A549 (cell line): ENCODE measurements at regions not wholly inside any gene's neighbourhood (a gene's known extent, or its start where the extent isn't known, plus 50 kb on each side); places are given as distances from the start of the nearest gene placed in this dataset.

Experiments
- ATAC-seq, 2 experiments: fragments of 200-7000 bp in 1 of 2; fragments of >200 bp in 1 of 2; cut with Nextera tagmentation in 1 of 2; cut with Tn5 transposase in 1 of 2; 3 replicates each; pipeline versions ENCODE4 v1.8.0 to v1.9.1; 2018 to 2020; ENCODE audit warnings: mild to moderate bottlenecking in 1 of 2, moderate library complexity in 1 of 2
- CTCF ChIA-PET: fragments of 300-600 bp; sonication (Branson Sonifier 250); formaldehyde crosslinking; extraction: SDS; loops from one replicate; lab custom pipeline; 2021; ENCODE audit warnings: antibody characterized with exemption, inconsistent platforms; lab: Yijun Ruan, JAX
- POLR2A ChIA-PET: fragments of 350-600 bp; formaldehyde crosslinking; extraction: SDS; loops from one replicate; lab custom pipeline; 2021; ENCODE audit warnings: antibody characterized with exemption, inconsistent platforms; lab: Yijun Ruan, JAX
- DNase-seq, 2 experiments: peaks; one replicate each; pipeline versions ENCODE4 v3.0.0 to v3.0.0-alpha.2; 2011 to 2016; ENCODE audit warnings: low read depth in 1 of 2, low spot score in 1 of 2
- FAIRE-seq: peaks from 2 replicates; lab custom pipeline; 2011; peaks lifted over from hg19 to GRCh38; lab: Jason Lieb, UNC
- H3K27ac ChIP-seq, 2 experiments: fragments of >200 bp; sonication (Bioruptor Twin); formaldehyde crosslinking; 3 replicates each; pipeline ENCODE4 v1.5.1; 2016 to 2017
- H3K4me1 ChIP-seq: fragments of >200 bp; sonication (Bioruptor Twin); formaldehyde crosslinking; 3 replicates; pipeline ENCODE4 v1.6.1; 2016
- H3K4me2 ChIP-seq: fragments of >200 bp; sonication (Bioruptor Twin); formaldehyde crosslinking; 3 replicates; pipeline ENCODE4 v1.6.1; 2016
- H3K4me3 ChIP-seq: fragments of >200 bp; sonication (Bioruptor Twin); formaldehyde crosslinking; 3 replicates; pipeline ENCODE4 v1.5.1; 2016
- H3K9me3 ChIP-seq: fragments of >200 bp; sonication (Bioruptor Twin); formaldehyde crosslinking; 3 replicates; pipeline ENCODE4 v1.6.1; 2016
- BHLHE40 ChIP-seq: IDR thresholded peaks from 2 replicates; pipeline ENCODE4 v1.6.1; 2012; ENCODE audit warnings: low read depth, low read length, inconsistent platforms
- CHD4 ChIP-seq: fragments of 200-600 bp; sonication (generic); IDR thresholded peaks from 2 replicates; pipeline ENCODE4 v1.6.1; 2016; ENCODE audit warnings: antibody characterized with exemption, mild to moderate bottlenecking, borderline replicate concordance
- EHF ChIP-seq: fragments of 250-450 bp; sonication (Bioruptor Pico); IDR thresholded peaks from 2 replicates; pipeline ENCODE4 v1.5.0; 2020; ENCODE audit warnings: mild to moderate bottlenecking
- ESRRA ChIP-seq: fragments of 150-350 bp; IDR thresholded peaks from 2 replicates; pipeline ENCODE4 v1.6.1; 2014; ENCODE audit warnings: mild to moderate bottlenecking, low read length, borderline replicate concordance
- FOSB ChIP-seq: fragments of 250-450 bp; sonication (Bioruptor Pico); IDR thresholded peaks from 2 replicates; pipeline ENCODE4 v1.5.0; 2020; ENCODE audit warnings: mild to moderate bottlenecking, moderate library complexity
- FOXS1 ChIP-seq: fragments of 250-450 bp; sonication (Bioruptor Pico); IDR thresholded peaks from 2 replicates; pipeline ENCODE4 v1.5.0; 2020; ENCODE audit warnings: mild to moderate bottlenecking, moderate library complexity
- HEYL ChIP-seq: fragments of 250-450 bp; sonication (Bioruptor Pico); IDR thresholded peaks from 2 replicates; pipeline ENCODE4 v1.8.0; 2021; ENCODE audit warnings: mild to moderate bottlenecking, moderate library complexity
- HOXA7 ChIP-seq: fragments of 250-450 bp; sonication (Bioruptor Pico); IDR thresholded peaks from 2 replicates; pipeline ENCODE4 v1.5.0; 2020; ENCODE audit warnings: mild to moderate bottlenecking, moderate library complexity
- HOXB13 ChIP-seq: fragments of 250-450 bp; sonication (Bioruptor Pico); IDR thresholded peaks from 2 replicates; pipeline ENCODE4 v1.5.0; 2020; ENCODE audit warnings: low read depth, mild to moderate bottlenecking, moderate library complexity
- HOXB5 ChIP-seq: fragments of 250-450 bp; sonication (Bioruptor Pico); IDR thresholded peaks from 2 replicates; pipeline ENCODE4 v1.5.0; 2020; ENCODE audit warnings: mild to moderate bottlenecking, moderate library complexity
- JUNB ChIP-seq: fragments of >200 bp; sonication (Bioruptor Twin); formaldehyde crosslinking; IDR thresholded peaks from 2 replicates; pipeline ENCODE4 v1.6.1; 2016
- KDM1A ChIP-seq: fragments of 200-600 bp; sonication (generic); IDR thresholded peaks from 2 replicates; pipeline ENCODE4 v1.6.1; 2016; ENCODE audit warnings: low read depth, mild to moderate bottlenecking
- KDM5A ChIP-seq: fragments of 200-600 bp; sonication (generic); IDR thresholded peaks from 2 replicates; pipeline ENCODE4 v1.6.1; 2016; ENCODE audit warnings: antibody characterized with exemption, mild to moderate bottlenecking
- MAFK ChIP-seq: fragments of 450-650 bp; IDR thresholded peaks from 2 replicates; pipeline ENCODE4 v1.6.1; 2014; ENCODE audit not compliant: partially characterized antibody
- NFE2L2 ChIP-seq: fragments of 150-350 bp; conservative IDR thresholded peaks from 2 replicates; pipeline ENCODE4 v1.6.1; 2014; ENCODE audit warnings: low read length
- NPAS2 ChIP-seq: fragments of 250-450 bp; sonication (Bioruptor Pico); IDR thresholded peaks from 2 replicates; pipeline ENCODE4 v1.8.0; 2022; ENCODE audit warnings: mild to moderate bottlenecking, moderate library complexity, borderline replicate concordance
- PHF8 ChIP-seq: fragments of 200-600 bp; sonication (generic); IDR thresholded peaks from 2 replicates; pipeline ENCODE4 v1.6.1; 2016; ENCODE audit warnings: low read depth, mild to moderate bottlenecking, antibody characterized with exemption, moderate library complexity, borderline replicate concordance
- POLR2A ChIP-seq: IDR thresholded peaks from 2 replicates; pipeline ENCODE4 v1.6.1; 2012; ENCODE audit warnings: mild to moderate bottlenecking, low read length
- SMC3 ChIP-seq: fragments of >200 bp; sonication (Bioruptor Twin); formaldehyde crosslinking; IDR thresholded peaks from 3 replicates; pipeline ENCODE4 v1.6.1; 2018; ENCODE audit warnings: inconsistent platforms
- SREBF2 ChIP-seq: fragments of 450-650 bp; IDR thresholded peaks from 2 replicates; pipeline ENCODE4 v1.6.1; 2014; ENCODE audit warnings: mild to moderate bottlenecking, moderate library complexity
- TFCP2L1 ChIP-seq: fragments of 250-450 bp; sonication (Bioruptor Pico); IDR thresholded peaks from 2 replicates; pipeline ENCODE4 v1.5.0; 2021; ENCODE audit warnings: mild to moderate bottlenecking
- TP53 ChIP-seq: fragments of 250-450 bp; sonication (Bioruptor Pico); IDR thresholded peaks from 2 replicates; pipeline ENCODE4 v1.5.0; 2021; ENCODE audit warnings: mild to moderate bottlenecking, moderate library complexity
- ZFP36 ChIP-seq: fragments of 450-650 bp; IDR thresholded peaks from 2 replicates; pipeline ENCODE4 v1.6.1; 2014; ENCODE audit warnings: borderline replicate concordance; ENCODE audit not compliant: partially characterized antibody
- WGBS: methylation state at CpG from one replicate; pipeline ENCODE4 v1.1.6; 2017; ENCODE audit errors: missing lambda C conversion rate; 5-methylcytosine and 5-hydroxymethylcytosine counted together
- TF ChIP-seq, protein P1 (sequence below): fragments of 450-650 bp; IDR thresholded peaks from 2 replicates; pipeline ENCODE4 v1.6.1; 2014; ENCODE audit warnings: antibody characterized with exemption
- TF ChIP-seq, protein P2 (sequence below): fragments of >200 bp; sonication (Bioruptor Twin); formaldehyde crosslinking; IDR thresholded peaks from 3 replicates; pipeline ENCODE4 v1.5.1; 2016

DNA sequence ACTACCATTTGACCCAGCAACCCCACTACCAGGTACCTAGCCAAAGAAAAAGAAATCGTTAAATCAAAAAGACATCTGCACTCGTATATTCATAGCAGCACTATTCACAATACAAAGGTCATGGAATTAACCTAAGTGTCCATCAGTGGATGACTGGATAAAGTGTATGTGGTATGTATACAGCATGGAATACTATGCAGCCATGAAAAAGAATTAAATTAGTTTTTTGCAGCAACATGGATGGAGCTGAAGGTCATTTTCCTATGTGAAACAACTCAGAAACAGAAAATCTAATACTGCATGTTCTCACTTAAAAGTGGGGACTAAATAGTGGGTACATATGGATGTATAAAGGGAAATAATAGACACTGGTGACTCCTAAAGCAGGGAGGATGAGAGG lies 175.2 kb downstream of the ZIC4 start:
- Histone ChIP-seq H3K27ac (no peak overlapping the region), H3K4me2 (no peak overlapping the region), H3K4me1 (no peaks in the 10 kb centered on the region), H3K4me3 (no peak overlapping the region), H3K9me3 (no peaks in the 10 kb centered on the region)
- FAIRE-seq (no peak), ATAC-seq (no peak), DNase-seq (no peak)
- 51% methylated on average over 2 of the region's 2 CpGs for WGBS
- TF ChIP-seq NPAS2, result no peak
- ChIA-PET CTCF (no interaction called here), POLR2A (no interaction called here)

DNA sequence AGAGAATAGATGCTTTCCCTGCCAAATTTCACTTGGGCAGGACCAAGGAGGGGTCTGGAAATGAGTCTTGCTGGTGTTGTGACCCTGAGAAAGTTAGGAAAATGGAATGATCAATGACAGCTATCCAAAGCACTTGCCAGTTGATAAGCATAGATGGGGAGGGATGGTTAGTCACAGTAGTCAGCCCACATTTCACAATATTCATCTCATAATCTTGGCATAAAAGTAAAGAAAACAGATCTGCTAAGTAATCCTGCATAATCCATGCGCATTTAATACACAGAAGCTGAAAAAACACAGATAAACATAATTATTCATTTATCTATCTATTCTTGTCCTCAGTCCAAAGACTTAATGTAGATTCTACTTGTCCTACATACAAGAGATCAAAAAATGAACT lies 184.1 kb downstream of the ZIC4 start:
- Histone ChIP-seq H3K27ac (no peak overlapping the region), H3K4me1 (no peaks in the 10 kb centered on the region), H3K4me2 (no peak overlapping the region), H3K4me3 (no peak overlapping the region), H3K9me3 (no peaks in the 10 kb centered on the region)
- ChIA-PET POLR2A (no interaction called here), CTCF (no interaction called here)
- TF ChIP-seq FOXS1 (CRISPR knock-in tag), result no peak
- no peak for TF ChIP-seq SREBF2
- TF ChIP-seq EHF (CRISPR knock-in tag), result no peak
- no peak for TF ChIP-seq HEYL (CRISPR knock-in tag)
- TF ChIP-seq KDM5A, result no peak
- no peak for TF ChIP-seq NFE2L2
- TF ChIP-seq PHF8, result no peak
- TF ChIP-seq TFCP2L1 (CRISPR knock-in tag), result no peak
- no peak for TF ChIP-seq ESRRA
- TF ChIP-seq FOSB (CRISPR knock-in tag), result no peak
- TF ChIP-seq, protein P1, sequence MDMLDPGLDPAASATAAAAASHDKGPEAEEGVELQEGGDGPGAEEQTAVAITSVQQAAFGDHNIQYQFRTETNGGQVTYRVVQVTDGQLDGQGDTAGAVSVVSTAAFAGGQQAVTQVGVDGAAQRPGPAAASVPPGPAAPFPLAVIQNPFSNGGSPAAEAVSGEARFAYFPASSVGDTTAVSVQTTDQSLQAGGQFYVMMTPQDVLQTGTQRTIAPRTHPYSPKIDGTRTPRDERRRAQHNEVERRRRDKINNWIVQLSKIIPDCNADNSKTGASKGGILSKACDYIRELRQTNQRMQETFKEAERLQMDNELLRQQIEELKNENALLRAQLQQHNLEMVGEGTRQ, result no peak
- TF ChIP-seq, protein P2, sequence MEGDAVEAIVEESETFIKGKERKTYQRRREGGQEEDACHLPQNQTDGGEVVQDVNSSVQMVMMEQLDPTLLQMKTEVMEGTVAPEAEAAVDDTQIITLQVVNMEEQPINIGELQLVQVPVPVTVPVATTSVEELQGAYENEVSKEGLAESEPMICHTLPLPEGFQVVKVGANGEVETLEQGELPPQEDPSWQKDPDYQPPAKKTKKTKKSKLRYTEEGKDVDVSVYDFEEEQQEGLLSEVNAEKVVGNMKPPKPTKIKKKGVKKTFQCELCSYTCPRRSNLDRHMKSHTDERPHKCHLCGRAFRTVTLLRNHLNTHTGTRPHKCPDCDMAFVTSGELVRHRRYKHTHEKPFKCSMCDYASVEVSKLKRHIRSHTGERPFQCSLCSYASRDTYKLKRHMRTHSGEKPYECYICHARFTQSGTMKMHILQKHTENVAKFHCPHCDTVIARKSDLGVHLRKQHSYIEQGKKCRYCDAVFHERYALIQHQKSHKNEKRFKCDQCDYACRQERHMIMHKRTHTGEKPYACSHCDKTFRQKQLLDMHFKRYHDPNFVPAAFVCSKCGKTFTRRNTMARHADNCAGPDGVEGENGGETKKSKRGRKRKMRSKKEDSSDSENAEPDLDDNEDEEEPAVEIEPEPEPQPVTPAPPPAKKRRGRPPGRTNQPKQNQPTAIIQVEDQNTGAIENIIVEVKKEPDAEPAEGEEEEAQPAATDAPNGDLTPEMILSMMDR, result no peak
- no peak for TF ChIP-seq POLR2A
- TF ChIP-seq NPAS2, result no peak
- no peak for ATAC-seq
- 42% methylated on average over 1 of the region's 1 CpG for WGBS
- no peak for DNase-seq
- no peak for FAIRE-seq

DNA sequence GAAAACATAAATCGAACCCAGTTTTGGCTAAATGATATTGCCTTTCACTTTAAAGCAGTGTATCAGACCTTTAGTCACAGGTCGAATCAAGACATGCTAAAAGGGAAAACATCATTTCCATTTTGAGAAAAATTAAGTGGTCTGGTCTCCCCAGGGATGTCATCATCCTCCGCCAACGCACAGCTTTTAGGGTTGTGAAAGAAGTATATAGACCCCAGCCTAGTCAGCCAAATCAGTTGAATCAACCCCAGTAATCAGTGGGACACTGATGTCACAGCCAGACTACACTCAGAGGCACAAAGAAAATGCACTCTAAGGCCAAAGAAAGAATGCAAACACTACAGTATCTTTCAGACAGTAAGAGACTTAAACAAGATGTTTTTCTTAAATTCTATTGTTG lies 187.4 kb downstream of the ZIC4 start:
- CTCF ChIA-PET, result no interaction called here
- no peak overlapping the region for H3K27ac ChIP-seq
- DNase-seq, result no peak
- ATAC-seq, result no peak
- H3K9me3 ChIP-seq, result no peaks in the 10 kb centered on the region
- TF ChIP-seq KDM1A (no peak), ESRRA (no peak)
- no peak overlapping the region for H3K4me2 ChIP-seq
- WGBS, result 45% methylated on average over 4 of the region's 4 CpGs
- POLR2A ChIA-PET, result no interaction called here
- no peak overlapping the region for H3K4me3 ChIP-seq
- no peaks in the 10 kb centered on the region for H3K4me1 ChIP-seq
- FAIRE-seq, result no peak

DNA sequence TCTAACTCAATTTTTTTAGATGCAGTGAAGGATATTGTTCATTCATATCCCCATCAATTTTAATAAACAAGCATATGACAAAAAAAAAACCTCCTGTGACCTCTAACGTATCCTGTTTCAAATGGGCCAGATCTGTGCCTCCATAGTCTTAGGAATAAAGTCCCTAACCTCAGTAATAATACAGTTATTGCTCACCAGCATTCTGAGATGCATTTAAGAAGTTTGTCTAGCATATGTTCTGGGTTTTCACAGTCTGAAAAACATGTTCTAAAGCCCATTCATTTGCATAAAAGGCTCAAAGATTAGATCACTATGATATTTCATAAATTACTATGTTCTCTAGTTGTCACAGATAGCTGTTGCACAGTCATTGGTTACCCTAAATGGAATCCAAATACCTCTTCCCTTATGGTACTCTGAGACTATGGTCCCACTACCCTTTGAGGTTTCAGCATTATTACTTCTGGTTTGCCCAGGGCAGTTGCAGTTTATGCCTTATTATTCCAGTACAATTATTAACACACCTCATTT lies 190.1 kb downstream of the ZIC4 start:
- no peaks in the 10 kb centered on the region for H3K9me3 ChIP-seq
- FAIRE-seq (no peak), ATAC-seq (no peak), DNase-seq (no peak)
- H3K27ac ChIP-seq, result no peak overlapping the region
- no peaks in the 10 kb centered on the region for H3K4me1 ChIP-seq
- POLR2A ChIA-PET, result no interaction called here
- WGBS, result 13% methylated on average over 1 of the region's 1 CpG
- CTCF ChIA-PET, result no interaction called here
- no peak overlapping the region for H3K4me3 ChIP-seq
- TF ChIP-seq POLR2A (no peak), SMC3 (no peak), TP53 (CRISPR knock-in tag) (no peak), HOXB13 (CRISPR knock-in tag) (no peak), JUNB (no peak), NPAS2 (no peak), BHLHE40 (no peak), MAFK (no peak), NFE2L2 (no peak), FOXS1 (CRISPR knock-in tag) (no peak), SREBF2 (no peak), ZFP36 (no peak), HOXA7 (no peak), HOXB5 (CRISPR knock-in tag) (no peak), CHD4 (no peak)
- TF ChIP-seq, protein P2, result no peak
- H3K4me2 ChIP-seq, result no peak overlapping the region
